ENCODE measurements at regions not wholly inside any gene's neighbourhood (a gene's known extent, or its start where the extent isn't known, plus 50 kb on each side); places are given as distances from the start of the nearest gene placed in this dataset.

- H3K4me1 ChIP-seq: no peaks in the 10 kb centered on the region
- Mint-ChIP-seq H3K27ac (ENCODE audit: unreplicated experiment) (no peak overlapping the region), H3K4me1 (ENCODE audit: low read depth, unreplicated experiment) (no peaks in the 10 kb centered on the region), H3K4me3 (ENCODE audit: unreplicated experiment) (no peak overlapping the region), H3K27me3 (ENCODE audit: insufficient read depth, unreplicated experiment) (no peaks in the 10 kb centered on the region), H3K36me3 (ENCODE audit: insufficient read depth, unreplicated experiment) (no peaks in the 10 kb centered on the region), H3K9me3 (ENCODE audit: unreplicated experiment) (no peaks in the 10 kb centered on the region)
- no peak for DNase-seq
- POLR2A ChIA-PET: no interaction called here
- no peak overlapping the region for H3K4me3 ChIP-seq (ENCODE audit: low read depth, low read length)
- BruUV-seq (replicated peaks): no TSS peak
- TF ChIP-seq CTCF (IDR thresholded peaks at IDR 0.05; ENCODE audit: insufficient read depth in 1 of 2, low read depth in 1 of 2, low read length in 1 of 2, severe bottlenecking in 1 of 2, unreplicated experiment in 1 of 2): no peak
- no peaks in the 10 kb centered on the region for H3K9me3 ChIP-seq
- CTCF ChIA-PET: no interaction called here
- H3K27me3 ChIP-seq (replicated peaks; ENCODE audit: control insufficient read depth, insufficient read depth, low read length): no peaks in the 10 kb centered on the region
- H3K36me3 ChIP-seq (ENCODE audit: control insufficient read depth, insufficient read depth, low read length): no peaks in the 10 kb centered on the region
- intact Hi-C loops (cut with micrococcal nuclease; ENCODE audit: unreplicated experiment): no loop called here
These were observed 364.3 kb upstream of the ADAMTSL1 start for GRCh38 chr9:18109675-18110074.

GRCh38 chr9:18111146-18111545, 362.8 kb upstream of the ADAMTSL1 start:
- Histone ChIP-seq H3K9me3 (no peaks in the 10 kb centered on the region), H3K4me1 (no peaks in the 10 kb centered on the region), H3K27me3 (replicated peaks; ENCODE audit: control insufficient read depth, insufficient read depth, low read length) (no peaks in the 10 kb centered on the region), H3K4me3 (ENCODE audit: low read depth, low read length) (no peak overlapping the region), H3K36me3 (ENCODE audit: control insufficient read depth, insufficient read depth, low read length) (no peaks in the 10 kb centered on the region)
- POLR2A ChIA-PET: no interaction called here
- no peak overlapping the region for H3K4me3 Mint-ChIP-seq (ENCODE audit: unreplicated experiment)
- CTCF ChIA-PET: no interaction called here
- intact Hi-C loops (cut with micrococcal nuclease; ENCODE audit: unreplicated experiment): no loop called here
- no peak for TF ChIP-seq CTCF (IDR thresholded peaks at IDR 0.05; ENCODE audit: insufficient read depth in 1 of 2, low read depth in 1 of 2, low read length in 1 of 2, severe bottlenecking in 1 of 2, unreplicated experiment in 1 of 2)
- no peak for DNase-seq
- no peaks in the 10 kb centered on the region for H3K27me3 Mint-ChIP-seq (ENCODE audit: insufficient read depth, unreplicated experiment)
- H3K36me3 Mint-ChIP-seq (ENCODE audit: insufficient read depth, unreplicated experiment): no peaks in the 10 kb centered on the region
- H3K4me1 Mint-ChIP-seq (ENCODE audit: low read depth, unreplicated experiment): no peaks in the 10 kb centered on the region
- H3K9me3 Mint-ChIP-seq (ENCODE audit: unreplicated experiment): no peaks in the 10 kb centered on the region
- no TSS peak for BruUV-seq (replicated peaks)
- H3K27ac Mint-ChIP-seq (ENCODE audit: unreplicated experiment): no peak overlapping the region

- intact Hi-C loops (cut with micrococcal nuclease; ENCODE audit: unreplicated experiment): no loop called here
- Histone ChIP-seq H3K4me3 (ENCODE audit: low read depth, low read length) (no peak overlapping the region), H3K36me3 (ENCODE audit: control insufficient read depth, insufficient read depth, low read length) (no peaks in the 10 kb centered on the region), H3K9me3 (no peaks in the 10 kb centered on the region), H3K27me3 (replicated peaks; ENCODE audit: control insufficient read depth, insufficient read depth, low read length) (no peaks in the 10 kb centered on the region), H3K4me1 (no peaks in the 10 kb centered on the region)
- ChIA-PET POLR2A (no interaction called here), CTCF (no interaction called here)
- no peaks in the 10 kb centered on the region for H3K9me3 Mint-ChIP-seq (ENCODE audit: unreplicated experiment)
- H3K27me3 Mint-ChIP-seq (ENCODE audit: insufficient read depth, unreplicated experiment): no peaks in the 10 kb centered on the region
- no peaks in the 10 kb centered on the region for H3K36me3 Mint-ChIP-seq (ENCODE audit: insufficient read depth, unreplicated experiment)
- H3K4me1 Mint-ChIP-seq (ENCODE audit: low read depth, unreplicated experiment): no peaks in the 10 kb centered on the region
- no TSS peak for BruUV-seq (replicated peaks)
- H3K4me3 Mint-ChIP-seq (ENCODE audit: unreplicated experiment): no peak overlapping the region
- H3K27ac Mint-ChIP-seq (ENCODE audit: unreplicated experiment): no peak overlapping the region
- no peak for DNase-seq
- no peak for TF ChIP-seq CTCF (IDR thresholded peaks at IDR 0.05; ENCODE audit: insufficient read depth in 1 of 2, low read depth in 1 of 2, low read length in 1 of 2, severe bottlenecking in 1 of 2, unreplicated experiment in 1 of 2)
These were observed 359.1 kb upstream of the ADAMTSL1 start for GRCh38 chr9:18114559-18115475.
